ENCODE measurements at regions not wholly inside any gene's neighbourhood (a gene's known extent, or its start where the extent isn't known, plus 50 kb on each side); places are given as distances from the start of the nearest gene placed in this dataset.

- TF ChIP-seq, protein P1, sequence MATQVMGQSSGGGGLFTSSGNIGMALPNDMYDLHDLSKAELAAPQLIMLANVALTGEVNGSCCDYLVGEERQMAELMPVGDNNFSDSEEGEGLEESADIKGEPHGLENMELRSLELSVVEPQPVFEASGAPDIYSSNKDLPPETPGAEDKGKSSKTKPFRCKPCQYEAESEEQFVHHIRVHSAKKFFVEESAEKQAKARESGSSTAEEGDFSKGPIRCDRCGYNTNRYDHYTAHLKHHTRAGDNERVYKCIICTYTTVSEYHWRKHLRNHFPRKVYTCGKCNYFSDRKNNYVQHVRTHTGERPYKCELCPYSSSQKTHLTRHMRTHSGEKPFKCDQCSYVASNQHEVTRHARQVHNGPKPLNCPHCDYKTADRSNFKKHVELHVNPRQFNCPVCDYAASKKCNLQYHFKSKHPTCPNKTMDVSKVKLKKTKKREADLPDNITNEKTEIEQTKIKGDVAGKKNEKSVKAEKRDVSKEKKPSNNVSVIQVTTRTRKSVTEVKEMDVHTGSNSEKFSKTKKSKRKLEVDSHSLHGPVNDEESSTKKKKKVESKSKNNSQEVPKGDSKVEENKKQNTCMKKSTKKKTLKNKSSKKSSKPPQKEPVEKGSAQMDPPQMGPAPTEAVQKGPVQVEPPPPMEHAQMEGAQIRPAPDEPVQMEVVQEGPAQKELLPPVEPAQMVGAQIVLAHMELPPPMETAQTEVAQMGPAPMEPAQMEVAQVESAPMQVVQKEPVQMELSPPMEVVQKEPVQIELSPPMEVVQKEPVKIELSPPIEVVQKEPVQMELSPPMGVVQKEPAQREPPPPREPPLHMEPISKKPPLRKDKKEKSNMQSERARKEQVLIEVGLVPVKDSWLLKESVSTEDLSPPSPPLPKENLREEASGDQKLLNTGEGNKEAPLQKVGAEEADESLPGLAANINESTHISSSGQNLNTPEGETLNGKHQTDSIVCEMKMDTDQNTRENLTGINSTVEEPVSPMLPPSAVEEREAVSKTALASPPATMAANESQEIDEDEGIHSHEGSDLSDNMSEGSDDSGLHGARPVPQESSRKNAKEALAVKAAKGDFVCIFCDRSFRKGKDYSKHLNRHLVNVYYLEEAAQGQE (IDR thresholded peaks at IDR 0.05; ENCODE audit: insufficient read depth in 1 of 2, low read depth in 2 of 2, low read length in 2 of 2): no peak
- TF ChIP-seq SIN3A (IDR thresholded peaks at IDR 0.05; ENCODE audit: borderline replicate concordance, insufficient read depth, low read length) (no peak), POLR2AphosphoS5 (IDR thresholded peaks at IDR 0.05; ENCODE audit: low read depth, low read length) (no peak), TAF1 (IDR thresholded peaks at IDR 0.05; ENCODE audit: borderline replicate concordance, insufficient read depth, low read length) (no peak), FOXP2 (optimal IDR thresholded peaks at IDR 0.05; ENCODE audit: borderline replicate concordance, extremely low read depth, extremely low read length, insufficient read depth) (no peak)
Measured at GRCh38 chr16:64486561-64486960, 635.3 kb downstream of the CDH11 start.

- TF ChIP-seq SIN3A (IDR thresholded peaks at IDR 0.05; ENCODE audit: borderline replicate concordance, insufficient read depth, low read length) (no peak), TAF1 (IDR thresholded peaks at IDR 0.05; ENCODE audit: borderline replicate concordance, insufficient read depth, low read length) (no peak), FOXP2 (optimal IDR thresholded peaks at IDR 0.05; ENCODE audit: borderline replicate concordance, extremely low read depth, extremely low read length, insufficient read depth) (no peak), POLR2AphosphoS5 (IDR thresholded peaks at IDR 0.05; ENCODE audit: low read depth, low read length) (no peak)
- TF ChIP-seq, protein P1 (IDR thresholded peaks at IDR 0.05; ENCODE audit: insufficient read depth in 1 of 2, low read depth in 2 of 2, low read length in 2 of 2): no peak
Measured at GRCh38 chr16:64481497-64481896, 640.4 kb downstream of the CDH11 start.

- TF ChIP-seq TAF1 (IDR thresholded peaks at IDR 0.05; ENCODE audit: borderline replicate concordance, insufficient read depth, low read length) (no peak), POLR2AphosphoS5 (IDR thresholded peaks at IDR 0.05; ENCODE audit: low read depth, low read length) (no peak), FOXP2 (optimal IDR thresholded peaks at IDR 0.05; ENCODE audit: borderline replicate concordance, extremely low read depth, extremely low read length, insufficient read depth) (no peak), SIN3A (IDR thresholded peaks at IDR 0.05; ENCODE audit: borderline replicate concordance, insufficient read depth, low read length) (no peak)
- TF ChIP-seq, protein P1 (IDR thresholded peaks at IDR 0.05; ENCODE audit: insufficient read depth in 1 of 2, low read depth in 2 of 2, low read length in 2 of 2): no peak
Measured at GRCh38 chr16:64478252-64478906, 643.5 kb downstream of the CDH11 start.

DNA sequence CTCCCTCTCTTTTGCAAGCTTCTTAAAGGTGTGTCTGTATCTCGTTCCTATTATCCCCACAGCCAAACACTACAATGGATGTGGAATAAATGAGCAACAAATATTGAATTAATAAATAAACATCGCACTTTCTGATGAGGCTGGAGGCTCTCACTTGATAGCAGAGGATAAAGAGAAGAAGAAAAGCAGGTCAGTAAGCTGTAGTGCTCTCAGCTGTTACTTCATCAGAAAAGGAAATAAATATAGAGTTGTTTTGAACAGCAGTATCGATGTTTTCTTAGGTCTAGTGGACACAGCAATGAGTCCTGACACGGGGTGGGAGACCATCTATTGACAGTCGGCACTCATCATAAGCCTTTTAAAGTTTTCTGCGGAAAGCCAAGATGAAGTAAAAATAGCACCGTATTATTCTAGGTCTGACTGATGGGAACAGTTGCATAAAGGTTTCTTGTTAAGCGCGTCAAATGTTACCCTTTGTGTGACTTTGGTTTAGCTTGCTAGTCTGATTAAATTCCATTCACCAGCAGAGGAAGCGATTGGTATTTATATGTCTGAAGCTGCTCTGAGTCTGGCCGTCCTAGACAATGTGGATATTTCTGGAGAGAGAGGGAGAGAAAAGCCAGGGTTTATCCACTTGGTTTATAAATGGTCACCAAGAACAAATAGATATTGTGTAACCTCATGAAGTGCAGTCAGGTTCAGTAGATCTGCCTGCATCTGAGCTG, 646.1 kb downstream of the CDH11 start:
- no peak for TF ChIP-seq TAF1 (IDR thresholded peaks at IDR 0.05; ENCODE audit: borderline replicate concordance, insufficient read depth, low read length)
- no peak for TF ChIP-seq FOXP2 (optimal IDR thresholded peaks at IDR 0.05; ENCODE audit: borderline replicate concordance, extremely low read depth, extremely low read length, insufficient read depth)
- TF ChIP-seq, protein P1 (IDR thresholded peaks at IDR 0.05; ENCODE audit: insufficient read depth in 1 of 2, low read depth in 2 of 2, low read length in 2 of 2): no peak
- TF ChIP-seq POLR2AphosphoS5 (IDR thresholded peaks at IDR 0.05; ENCODE audit: low read depth, low read length): no peak
- TF ChIP-seq SIN3A (IDR thresholded peaks at IDR 0.05; ENCODE audit: borderline replicate concordance, insufficient read depth, low read length): no peak

Data from PFSK-1 (cell line).